GM21526 (cell line): ENCODE measurements at regions not wholly inside any gene's neighbourhood (a gene's known extent, or its start where the extent isn't known, plus 50 kb on each side); places are given as distances from the start of the nearest gene placed in this dataset.
"Not testable (repeated sequence)": the region's sequence is repeated elsewhere in the genome, so short reads cannot be mapped to it uniquely, and the experiment has no call there.

Source experiments
- ATAC-seq: cut with Tn5 transposase; IDR thresholded peaks from one replicate; pipeline ENCODE4 v1.9.1; 2021; ENCODE audit warnings: moderate library complexity; ENCODE audit not compliant: unreplicated experiment, low FRiP score

DNA sequence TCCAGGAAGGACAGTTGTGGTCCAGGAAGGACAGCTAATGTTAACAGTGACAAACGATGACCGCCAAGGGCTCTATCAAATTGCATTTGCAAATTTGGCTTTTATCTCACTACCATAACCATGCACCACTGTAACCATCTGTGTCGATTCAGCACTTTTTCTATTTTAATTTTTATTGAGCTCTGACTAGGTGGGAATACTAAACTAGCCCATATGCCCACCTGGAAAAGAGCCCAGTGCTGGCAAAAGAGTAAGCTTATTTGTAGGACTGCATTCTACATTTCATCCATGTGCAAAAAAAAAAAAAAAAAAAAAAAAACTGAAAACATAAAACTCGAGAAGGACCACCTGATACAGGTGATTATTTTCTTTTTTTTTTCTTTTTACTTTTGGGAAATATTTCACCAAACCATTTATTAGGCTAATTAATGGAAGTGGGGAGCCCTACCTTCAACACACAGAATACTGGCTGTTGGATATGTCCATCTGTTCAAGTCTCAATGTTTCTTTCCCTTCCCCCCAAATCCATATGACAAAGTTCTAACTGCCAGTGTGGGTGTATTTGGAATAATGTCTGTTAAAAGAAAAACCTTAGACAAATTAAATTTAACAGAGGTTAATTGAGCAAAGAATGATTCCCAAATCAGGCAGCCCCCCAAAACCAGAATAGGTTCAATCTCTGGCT, 99.5 kb upstream of the MXRA5 start:
- ATAC-seq, result no peak

DNA sequence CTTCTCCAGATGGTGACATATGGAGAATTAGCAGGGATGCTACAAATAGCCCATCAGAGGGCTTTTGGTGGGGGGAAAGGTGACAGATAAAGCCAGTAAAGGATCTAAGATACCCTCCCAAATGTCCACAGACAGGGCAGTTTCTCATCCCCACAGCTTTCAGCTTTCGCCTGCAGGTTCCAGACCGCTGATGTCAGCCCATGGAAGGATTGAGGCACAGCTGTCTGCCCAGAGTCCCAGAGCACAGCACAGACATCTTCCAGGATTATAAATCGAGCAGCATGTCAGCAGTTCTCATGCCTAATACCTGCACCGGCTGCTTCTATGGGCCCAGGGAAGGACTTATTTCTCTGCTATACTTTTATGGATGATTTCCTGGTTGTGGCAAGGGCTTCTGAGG, 96.7 kb upstream of the MXRA5 start:
- ATAC-seq, result no peak

DNA sequence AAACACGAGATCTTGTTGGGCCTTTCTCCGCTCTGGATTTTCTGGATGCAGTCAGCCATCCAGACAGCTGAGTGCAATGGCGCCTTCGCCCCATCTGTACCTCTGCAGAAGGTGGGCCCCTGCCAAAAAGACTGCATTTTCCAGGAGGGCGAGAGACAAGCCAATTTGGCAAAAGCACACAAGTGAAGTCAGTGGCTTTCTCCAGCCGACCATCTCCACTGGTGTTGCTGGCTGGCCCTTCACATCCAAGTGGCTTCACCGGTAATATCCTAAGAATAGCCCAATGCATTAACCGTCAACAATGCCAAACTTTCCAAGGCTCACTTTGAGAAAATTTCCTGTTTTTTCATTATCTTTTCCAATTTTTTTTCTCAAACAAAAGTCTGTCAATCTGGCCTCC, 96.2 kb upstream of the MXRA5 start:
- no peak for ATAC-seq

GRCh38 chrX:3440981-3441380, 94.5 kb upstream of the MXRA5 start:
- ATAC-seq, result no peak

DNA sequence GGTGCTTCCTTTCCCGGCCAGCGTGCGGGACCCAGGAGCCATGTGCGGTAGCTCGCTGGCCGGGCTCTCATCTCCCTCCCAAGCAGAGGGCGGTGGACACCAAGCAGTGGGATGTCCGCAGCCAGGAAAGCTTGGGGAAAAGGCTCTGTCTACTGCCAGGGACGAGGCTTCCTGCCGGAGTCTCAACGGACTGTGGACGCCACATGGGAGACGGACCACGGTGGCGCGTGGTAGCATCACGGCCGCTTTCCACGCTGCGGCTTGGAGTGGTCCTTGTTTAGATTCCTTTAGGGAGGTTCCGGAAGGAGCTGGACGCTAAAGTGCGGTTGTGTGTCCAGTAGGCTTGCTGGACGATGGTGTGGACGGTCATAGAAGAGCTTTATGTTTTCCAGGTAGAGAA, 89.5 kb upstream of the MXRA5 start:
- not testable (repeated sequence) for ATAC-seq

DNA sequence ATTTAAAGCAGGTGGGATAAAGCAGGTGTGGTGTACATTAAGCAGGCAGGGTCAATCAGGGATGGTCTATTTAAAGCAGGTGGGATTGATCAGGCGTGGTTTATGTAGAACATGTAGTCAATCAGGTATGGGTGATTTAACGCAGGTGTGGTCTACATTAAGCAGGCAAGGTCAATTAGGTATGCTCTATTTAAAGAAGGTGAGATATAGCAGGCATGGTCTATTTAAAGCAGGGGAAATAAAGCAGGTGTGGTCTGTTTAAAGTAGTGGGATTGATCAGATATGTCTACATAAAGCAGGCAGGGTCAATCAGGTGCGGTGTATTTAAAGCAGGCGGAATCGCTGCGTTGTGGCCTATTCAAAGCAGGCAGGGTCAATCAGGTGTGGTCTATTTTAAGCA, 88.6 kb upstream of the MXRA5 start:
- no peak for ATAC-seq

DNA sequence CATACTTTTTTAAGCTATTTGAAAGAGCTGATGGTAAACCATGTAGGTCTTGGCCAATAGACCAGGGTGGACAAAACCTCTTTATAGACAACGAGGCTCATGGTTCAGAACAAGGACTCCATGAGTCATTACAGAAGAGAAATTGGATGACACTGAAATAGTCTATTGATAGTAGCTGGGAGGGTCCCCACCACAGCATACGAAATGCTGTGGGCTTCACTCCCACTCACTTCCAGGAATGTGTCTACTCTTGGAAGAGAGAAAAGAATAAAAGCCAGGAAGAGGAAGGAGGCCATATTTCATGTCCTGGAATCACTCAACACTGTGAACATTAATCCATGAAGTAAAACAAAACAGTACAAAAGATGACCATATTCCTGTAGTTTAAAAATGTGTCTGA, 82.3 kb upstream of the MXRA5 start:
- ATAC-seq, result no peak

GRCh38 chrX:3426552-3426951, 80.1 kb upstream of the MXRA5 start:
- no peak for ATAC-seq

DNA sequence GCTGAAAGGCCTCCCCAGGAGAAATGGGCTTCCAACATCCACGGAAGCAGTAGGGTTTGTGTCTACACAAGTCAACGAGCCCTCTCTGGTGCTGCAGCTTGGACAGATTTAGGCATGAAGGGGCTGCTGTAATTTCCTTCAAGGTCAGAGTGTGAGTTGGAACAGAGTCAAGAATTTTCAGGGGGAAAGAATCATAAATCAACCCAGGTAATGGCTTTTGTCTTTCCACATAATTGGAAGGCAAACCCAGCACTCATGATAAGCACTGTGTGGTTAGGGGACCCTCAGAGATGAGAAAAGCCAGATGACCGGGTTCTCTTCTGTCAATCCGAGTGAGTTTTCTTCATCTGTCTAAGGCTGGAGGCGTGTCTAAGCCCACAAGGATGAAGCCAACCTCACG, 78.6 kb upstream of the MXRA5 start:
- ATAC-seq, result no peak

DNA sequence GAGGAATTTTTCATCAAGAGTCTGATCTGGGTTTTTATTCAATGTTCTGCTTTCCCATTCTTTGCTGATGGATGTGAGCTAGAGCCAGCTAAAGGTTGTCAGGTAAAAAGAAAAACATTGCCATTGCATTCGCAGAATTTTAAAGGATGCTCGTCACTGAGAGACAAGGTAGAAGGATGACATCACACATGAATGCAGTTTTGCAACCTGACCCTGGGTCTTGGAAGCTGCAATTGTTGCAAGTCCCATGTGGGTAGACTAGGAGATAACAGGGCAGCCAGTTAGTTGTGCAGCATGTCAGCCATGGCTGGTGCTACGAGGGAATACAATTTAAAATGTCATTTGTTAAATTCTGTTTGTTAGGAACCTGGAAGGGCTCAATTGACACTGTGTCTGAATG, 73.9 kb upstream of the MXRA5 start:
- no peak for ATAC-seq

- no peak for ATAC-seq
These were observed 68.6 kb upstream of the MXRA5 start for GRCh38 chrX:3415011-3415410.

DNA sequence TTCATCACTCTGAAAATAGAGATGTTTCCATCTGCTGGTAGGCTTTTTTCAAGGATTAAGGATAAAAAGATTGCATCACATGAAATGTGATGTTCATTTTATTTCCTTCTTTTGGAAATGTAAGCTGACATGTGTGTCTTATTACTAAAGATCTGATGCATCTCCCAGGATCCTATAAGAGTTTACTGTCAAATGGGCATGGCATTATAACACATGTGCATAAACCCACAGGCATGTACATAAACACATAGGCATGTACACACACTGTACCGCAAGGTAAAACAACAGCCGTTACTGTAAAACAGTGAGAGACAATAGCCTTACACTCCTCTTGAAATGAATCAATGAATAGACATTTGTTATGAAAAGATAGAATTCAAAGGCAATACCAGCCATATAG, 65.2 kb upstream of the MXRA5 start:
- ATAC-seq, result not testable (repeated sequence)

GRCh38 chrX:3409936-3410335, 63.5 kb upstream of the MXRA5 start:
- ATAC-seq, result not testable (repeated sequence)

DNA sequence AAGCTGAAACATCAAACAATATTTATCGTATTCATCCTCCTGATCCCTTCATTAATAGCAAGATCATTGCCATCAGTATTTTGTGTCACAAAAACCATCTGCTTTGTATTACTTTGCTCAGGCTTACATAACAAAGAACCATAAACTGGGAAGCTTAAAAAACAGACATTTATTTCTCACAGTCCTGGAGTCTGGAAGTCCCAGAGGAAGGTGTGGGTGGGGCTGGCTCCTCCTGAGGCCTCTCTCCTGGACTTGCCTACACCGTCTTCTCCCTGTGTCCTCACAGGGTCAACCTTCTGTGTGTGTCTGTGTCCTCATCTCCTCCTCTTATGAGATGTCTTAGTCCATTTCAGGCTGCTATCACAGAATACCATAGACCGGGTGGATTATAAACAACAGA, 61.3 kb upstream of the MXRA5 start:
- ATAC-seq, result no peak

- no peak for ATAC-seq
These were observed 60.7 kb upstream of the MXRA5 start for GRCh38 chrX:3407121-3407520.

GRCh38 chrX:3403748-3404147, 57.3 kb upstream of the MXRA5 start:
- ATAC-seq, result no peak
